ENCODE measurements at regions not wholly inside any gene's neighbourhood (a gene's known extent, or its start where the extent isn't known, plus 50 kb on each side); places are given as distances from the start of the nearest gene placed in this dataset.

- in situ Hi-C loops (cut with MboI), result no loop called here
- intact Hi-C loops (cut with micrococcal nuclease; ENCODE audit: unreplicated experiment), result no loop called here
- Histone ChIP-seq H3K4me1 (ENCODE audit: control insufficient read depth, insufficient read depth, low read length) (no peaks in the 10 kb centered on the region), H2AFZ (ENCODE audit: control insufficient read depth, low read depth, low read length) (no peak overlapping the region), H3K27me3 (replicated peaks in 1 of 2; ENCODE audit: control insufficient read depth in 2 of 2, insufficient read depth in 2 of 2, low read length in 1 of 2) (no peaks in the 10 kb centered on the region), H3K9me3 (replicated peaks; ENCODE audit: control insufficient read depth, insufficient read depth, low read length) (no peaks in the 10 kb centered on the region), H4K20me1 (ENCODE audit: control insufficient read depth, insufficient read depth) (no peaks in the 10 kb centered on the region), H3K4me2 (ENCODE audit: control insufficient read depth, insufficient read depth) (no peak overlapping the region), H3K79me2 (ENCODE audit: control insufficient read depth, insufficient read depth, low read length) (no peaks in the 10 kb centered on the region), H3K4me3 (no peak overlapping the region), H3K36me3 (ENCODE audit: control insufficient read depth in 2 of 2, insufficient read depth in 2 of 2, low read length in 1 of 2) (no peaks in the 10 kb centered on the region), H3K9ac (ENCODE audit: control insufficient read depth, insufficient read depth, low read length) (no peak overlapping the region), H3K27ac (ENCODE audit: control insufficient read depth, insufficient read depth) (no peak overlapping the region)
- ChIA-PET CTCF (no interaction called here), RAD21 (ENCODE audit: unreplicated experiment) (no interaction called here), SMC1A (ENCODE audit: uncharacterized antibody, unreplicated experiment) (no interaction called here), POLR2A (no interaction called here)
- TF ChIP-seq NR2C2 (IDR thresholded peaks at IDR 0.05; ENCODE audit: borderline replicate concordance, control insufficient read depth, insufficient read length, low read depth) (no peak), SMAD5 (IDR thresholded peaks at IDR 0.05; ENCODE audit: low read depth) (no peak), POLR2AphosphoS5 (IDR thresholded peaks at IDR 0.05; ENCODE audit: low read length) (no peak), ZZZ3 (IDR thresholded peaks at IDR 0.05; ENCODE audit: control insufficient read depth, insufficient read length, low read depth) (no peak), NR2F1 (conservative IDR thresholded peaks at IDR 0.05) (no peak), ZBED1 (IDR thresholded peaks at IDR 0.05; ENCODE audit: borderline replicate concordance) (no peak), ZNF592 (IDR thresholded peaks at IDR 0.05) (no peak), TARDBP (IDR thresholded peaks at IDR 0.05; ENCODE audit: borderline replicate concordance) (no peak)
- BruUV-seq (replicated peaks), result no TSS peak
- 25% methylated on average over 3 of the region's 3 CpGs for WGBS (ENCODE audit: insufficient coverage, insufficient replicate concordance, low lambda C conversion rate, missing lambda C conversion rate)
- ATAC-seq (no peak), FAIRE-seq (no peak), DNase-seq (ENCODE audit: low read depth, low spot score) (no peak)
These were observed 1295.8 kb upstream of the ADGRL3 start for GRCh38 chr4:59904331-59904730.

All from GM12878 (cell line).